ENCODE measurements at regions not wholly inside any gene's neighbourhood (a gene's known extent, or its start where the extent isn't known, plus 50 kb on each side); places are given as distances from the start of the nearest gene placed in this dataset.
"Not testable (repeated sequence)": the region's sequence is repeated elsewhere in the genome, so short reads cannot be mapped to it uniquely, and the experiment has no call there.

DNA sequence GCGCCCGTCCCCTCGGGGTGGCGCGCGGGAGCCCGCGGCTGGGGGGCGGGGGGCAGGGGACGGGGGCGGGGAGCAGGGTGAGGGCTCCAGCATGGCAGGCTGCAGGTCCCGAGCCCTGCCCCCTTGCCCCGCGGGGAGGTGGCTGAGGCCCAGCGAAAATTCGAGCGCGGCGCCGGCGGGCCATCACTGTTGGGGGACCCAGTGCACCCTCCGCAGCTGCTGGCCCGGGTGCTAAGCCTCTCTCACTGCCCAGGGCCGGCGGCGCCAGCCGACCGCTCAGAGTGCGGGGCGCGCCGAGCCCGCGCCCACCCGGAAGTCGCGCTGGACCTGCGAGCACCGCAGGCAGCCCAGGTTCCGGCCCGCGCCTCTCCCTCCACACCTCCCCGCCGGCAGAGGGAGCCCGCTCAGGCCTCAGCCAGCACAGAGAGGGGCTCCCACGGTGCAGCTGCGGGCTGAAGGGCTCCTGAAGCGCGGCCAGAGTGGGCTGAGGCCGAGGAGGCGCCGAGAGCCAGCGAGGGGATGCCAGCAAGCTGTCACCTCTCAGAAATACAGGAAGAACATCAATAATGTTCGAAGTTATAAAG lies 290.8 kb upstream of the PRSS16 start:
- DNase-seq (ENCODE audit: low read depth in 2 of 2), result peak; percentile 38 to 42

DNA sequence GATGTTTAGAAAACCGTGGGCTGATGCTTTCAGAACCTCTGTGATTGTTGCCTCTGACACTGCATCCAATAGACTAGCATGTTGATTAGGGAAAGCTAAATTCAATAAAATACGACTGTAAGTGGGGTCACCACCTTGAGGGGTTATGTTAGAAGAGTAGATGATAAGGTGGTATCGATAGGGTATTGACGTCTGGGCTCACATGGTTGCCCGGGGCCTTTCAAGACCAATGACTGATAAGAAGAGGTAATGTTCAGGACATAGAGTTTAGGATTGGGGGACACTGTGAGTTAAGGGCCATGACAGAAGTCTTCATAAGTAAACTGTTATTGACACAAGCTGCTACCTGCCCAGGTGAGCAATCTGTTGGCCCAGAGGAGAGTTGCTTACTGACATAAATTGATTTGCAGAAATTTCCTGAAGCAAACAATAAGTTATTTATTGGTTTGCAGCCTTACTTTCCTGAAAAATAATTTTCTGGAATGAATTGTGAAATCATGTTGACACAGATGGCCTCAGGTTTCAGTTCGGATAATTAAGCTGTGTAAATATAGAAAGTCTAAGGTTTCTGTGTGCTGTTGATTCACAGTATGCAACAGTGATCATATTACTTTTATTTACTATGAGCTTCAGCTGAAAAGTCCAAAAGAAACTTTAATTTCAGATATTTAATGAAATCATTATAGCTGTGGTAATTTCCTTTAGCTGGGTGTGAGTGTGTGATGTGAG lies 289.9 kb upstream of the PRSS16 start:
- DNase-seq (ENCODE audit: low read depth in 2 of 2), result not testable (repeated sequence)

DNA sequence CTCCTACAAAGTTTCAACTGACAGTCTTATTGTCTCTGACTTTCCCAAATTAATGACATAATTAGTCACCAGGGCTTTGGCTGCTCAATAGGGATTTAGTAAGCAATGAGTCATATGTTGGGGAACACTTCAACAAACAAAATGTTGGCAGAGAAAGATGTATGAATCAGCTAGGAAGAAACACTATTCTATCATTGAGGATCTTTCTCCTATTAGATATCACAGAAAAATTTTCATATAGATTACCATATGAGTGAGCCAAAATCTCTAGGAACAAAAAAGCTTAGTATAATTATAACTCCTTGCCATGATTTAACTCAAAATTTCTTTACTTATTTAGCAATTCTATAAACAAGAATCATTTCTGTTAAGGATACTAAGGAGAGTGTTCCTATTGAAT lies 286.3 kb upstream of the PRSS16 start:
- not testable (repeated sequence) for DNase-seq (ENCODE audit: low read depth in 2 of 2)

DNA sequence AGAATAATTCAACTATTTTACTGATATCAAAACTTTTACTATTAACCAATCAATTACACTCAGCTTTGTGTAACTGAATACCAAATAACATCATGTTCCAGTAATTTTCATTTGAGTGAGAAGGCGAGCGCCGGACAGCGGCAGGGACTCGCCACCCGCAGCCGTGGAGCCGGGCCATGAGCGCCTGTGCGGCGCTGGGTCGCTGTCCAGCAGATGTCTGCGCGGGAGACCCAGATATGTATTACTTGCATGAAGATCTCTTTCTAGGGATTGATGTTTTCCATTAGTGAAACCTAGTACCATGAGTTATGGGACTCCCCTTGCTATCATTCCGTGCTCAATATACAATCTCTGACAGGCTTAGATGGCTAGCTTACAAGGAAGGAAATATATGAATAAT lies 245.1 kb upstream of the PRSS16 start:
- DNase-seq (ENCODE audit: low read depth in 2 of 2), result no peak

DNA sequence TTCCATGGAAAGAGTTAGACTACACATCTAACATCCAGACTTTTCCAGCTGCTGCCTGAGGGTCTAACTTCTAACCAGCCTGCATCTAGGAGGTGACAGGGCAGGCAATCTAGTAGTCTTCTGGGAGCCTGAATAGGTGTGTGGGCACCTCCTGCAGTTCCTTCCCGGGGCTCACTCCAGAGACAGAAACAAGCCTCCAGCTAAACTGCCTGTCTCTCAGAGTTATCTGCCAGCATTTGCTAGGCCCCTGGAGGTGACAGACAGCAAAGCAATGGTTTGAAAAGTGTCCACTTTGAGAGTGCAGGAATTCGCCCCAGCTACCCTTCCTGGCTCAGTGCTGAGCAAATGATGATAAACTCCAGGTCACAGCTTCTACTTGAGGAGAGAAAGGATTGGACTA lies 240.5 kb upstream of the PRSS16 start:
- DNase-seq (ENCODE audit: low read depth in 2 of 2), result no peak

- DNase-seq (ENCODE audit: low read depth in 2 of 2), result not testable (repeated sequence)
Observed at GRCh38 chr6:27008613-27009012, 238.9 kb upstream of the PRSS16 start.

- DNase-seq (ENCODE audit: low read depth in 2 of 2), result not testable (repeated sequence)
Observed at GRCh38 chr6:27014053-27014452, 233.4 kb upstream of the PRSS16 start.

DNA sequence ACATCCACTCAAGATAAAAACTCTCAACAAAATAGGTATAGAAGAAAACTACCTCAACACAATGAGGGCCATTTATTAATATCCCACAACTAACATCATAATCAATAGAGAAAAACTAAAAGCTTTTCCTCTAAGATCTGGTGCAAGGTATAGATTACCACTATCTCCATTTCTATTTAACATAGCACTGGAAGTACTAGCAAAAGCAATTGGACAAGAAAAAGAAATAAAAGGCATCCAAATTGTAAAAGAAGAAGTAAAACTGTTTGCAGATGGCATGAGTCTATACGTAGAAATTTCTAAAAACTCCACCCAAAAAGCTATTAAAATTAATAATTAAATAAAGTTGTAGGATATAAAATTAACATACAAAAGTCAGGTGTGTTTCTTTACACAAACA lies 230.8 kb upstream of the PRSS16 start:
- DNase-seq (ENCODE audit: low read depth in 2 of 2), result no peak

DNA sequence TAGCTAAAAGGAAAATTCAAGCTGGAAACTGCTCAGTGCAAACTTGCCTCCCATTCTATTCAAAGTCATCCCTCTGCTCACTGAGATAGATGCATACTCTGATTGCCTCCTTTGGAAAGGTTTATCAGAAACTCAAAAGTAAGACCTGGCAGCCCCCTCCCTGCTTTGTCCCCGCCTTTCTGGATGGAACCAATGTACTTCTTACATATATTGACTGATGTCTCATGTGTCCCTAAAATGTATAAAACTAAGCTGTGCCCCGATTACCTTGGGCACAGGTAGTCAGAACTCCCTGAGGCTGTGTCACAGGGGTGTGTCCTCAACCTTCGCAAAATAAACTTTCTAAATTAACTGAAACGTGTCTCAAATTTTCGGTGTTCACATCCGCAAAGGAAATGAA lies 229.1 kb upstream of the PRSS16 start:
- not testable (repeated sequence) for DNase-seq (ENCODE audit: low read depth in 2 of 2)

GRCh38 chr6:27019651-27020552 lies 227.6 kb upstream of the PRSS16 start:
- DNase-seq (ENCODE audit: low read depth in 2 of 2), result peak; percentile 60 to 64

- DNase-seq (ENCODE audit: low read depth in 2 of 2), result no peak
Observed at GRCh38 chr6:27020553-27020880, 227.0 kb upstream of the PRSS16 start.

GRCh38 chr6:27023664-27024063 lies 223.8 kb upstream of the PRSS16 start:
- no peak for DNase-seq (ENCODE audit: low read depth in 2 of 2)

GRCh38 chr6:27025351-27025750 lies 222.2 kb upstream of the PRSS16 start:
- DNase-seq (ENCODE audit: low read depth in 2 of 2), result no peak

DNA sequence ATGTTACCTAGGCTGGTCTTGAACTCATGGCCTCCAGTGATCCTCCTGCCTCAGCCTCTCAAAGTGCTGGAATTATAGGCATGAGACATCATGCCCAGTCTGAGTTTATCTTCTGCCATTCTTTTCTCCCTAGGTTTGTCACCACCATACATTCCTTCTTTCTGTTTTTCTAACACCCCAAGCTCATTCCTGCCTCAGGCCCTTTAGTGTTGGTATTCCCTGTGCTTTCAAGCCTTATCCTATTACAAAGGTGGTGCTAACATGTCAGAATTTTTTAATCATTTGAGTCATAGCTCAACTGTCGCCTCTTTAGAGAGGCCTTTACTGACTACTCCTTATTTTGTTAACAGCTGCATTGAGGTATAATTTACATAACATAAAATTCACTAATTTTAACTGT lies 221.1 kb upstream of the PRSS16 start:
- DNase-seq (ENCODE audit: low read depth in 2 of 2), result no peak

DNA sequence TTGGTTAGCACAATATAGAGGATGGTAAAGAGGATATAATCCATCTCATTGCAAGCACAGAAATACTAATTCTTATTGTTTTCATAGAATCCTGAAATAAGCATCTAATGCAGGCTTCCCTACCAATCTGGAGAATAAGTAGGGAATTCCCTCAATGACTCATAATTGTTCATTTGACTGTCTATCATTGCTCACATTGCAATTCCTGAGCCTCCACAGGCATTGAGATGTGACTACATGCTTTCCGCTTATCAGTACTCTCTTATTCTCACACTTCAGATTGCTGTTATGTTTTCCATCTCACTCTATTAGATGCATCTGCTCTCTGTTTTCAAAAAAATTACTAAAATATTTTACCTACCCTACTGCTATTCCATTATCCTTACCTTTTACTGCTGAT lies 216.2 kb upstream of the PRSS16 start:
- DNase-seq (ENCODE audit: low read depth in 2 of 2), result no peak

DNA sequence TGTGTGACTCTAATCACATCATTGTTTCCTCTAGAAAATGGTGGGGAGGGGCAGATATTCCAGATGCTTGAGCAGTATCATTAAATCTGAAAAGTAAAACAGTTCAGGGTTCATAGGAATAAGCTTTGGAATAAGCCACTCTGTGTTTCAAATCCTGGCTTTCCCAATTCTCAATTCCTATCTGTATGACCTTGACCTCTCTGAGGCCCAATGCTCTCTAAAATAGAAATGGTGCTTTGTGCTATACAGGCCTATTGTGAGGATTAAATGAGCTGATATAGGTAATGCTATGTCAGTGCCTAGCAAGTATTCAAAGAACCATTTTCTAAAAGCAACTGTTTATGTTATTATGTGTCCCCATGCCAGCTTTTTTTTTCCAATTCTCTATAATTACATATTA lies 209.0 kb upstream of the PRSS16 start:
- DNase-seq (ENCODE audit: low read depth in 2 of 2), result no peak

DNA sequence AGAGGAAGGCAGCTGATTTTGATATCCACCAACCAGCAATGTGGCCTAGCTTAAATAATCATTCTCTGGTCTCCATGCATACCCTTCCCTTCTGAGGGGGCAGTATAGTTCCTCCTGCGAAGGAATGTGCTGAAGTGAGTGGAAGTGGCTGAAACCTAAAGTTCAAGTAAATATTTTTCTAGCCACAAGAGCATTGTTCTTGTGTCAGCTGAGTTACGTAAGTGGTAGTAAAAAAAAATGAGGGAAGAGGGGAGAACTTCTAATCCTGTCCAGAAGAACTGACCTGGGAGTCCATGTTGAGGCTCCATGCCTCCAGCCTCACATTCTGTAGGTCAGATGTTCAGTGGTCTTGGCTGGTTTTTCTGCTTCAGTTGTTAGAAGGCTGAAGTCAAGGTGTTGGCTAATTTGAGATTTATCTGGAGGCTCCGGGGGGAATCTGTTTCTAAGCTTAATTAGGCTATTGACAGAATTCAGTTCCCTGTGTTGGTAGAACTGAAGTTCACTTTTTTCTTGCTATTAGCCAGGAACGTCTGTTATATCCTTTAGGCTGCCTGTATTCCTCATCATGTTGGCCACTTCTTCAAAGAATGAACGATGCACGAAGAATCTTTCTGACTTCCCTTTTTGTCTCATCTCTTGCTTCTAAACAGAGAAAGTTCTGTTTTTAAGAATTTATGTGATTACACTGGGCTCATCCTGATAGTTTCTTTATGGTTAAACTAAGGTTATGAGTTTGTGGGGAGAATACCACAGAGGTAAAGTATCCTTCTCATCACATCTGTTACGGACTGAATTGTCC lies 207.1 kb upstream of the PRSS16 start:
- no peak for DNase-seq (ENCODE audit: low read depth in 2 of 2)

DNA sequence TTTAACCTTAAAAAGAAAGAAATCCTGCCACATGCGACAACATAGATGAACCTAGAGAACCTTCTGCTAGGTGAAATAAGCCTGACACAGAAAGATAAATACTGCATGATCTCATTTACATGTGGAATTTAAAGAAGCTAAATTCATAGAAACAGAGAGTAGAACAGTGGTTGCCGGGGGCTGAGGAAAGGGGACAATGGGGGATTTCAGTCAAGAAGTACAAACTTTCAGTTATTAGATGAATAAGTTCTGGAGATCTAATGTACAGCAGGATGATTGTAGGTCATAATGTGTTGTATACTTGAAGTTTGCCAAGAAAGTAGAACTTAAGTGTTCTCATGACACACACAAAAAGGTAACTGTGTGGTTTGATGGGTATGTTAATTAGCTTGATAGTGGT lies 204.3 kb upstream of the PRSS16 start:
- DNase-seq (ENCODE audit: low read depth in 2 of 2), result no peak

GRCh38 chr6:27045131-27045530 lies 202.4 kb upstream of the PRSS16 start:
- not testable (repeated sequence) for DNase-seq (ENCODE audit: low read depth in 2 of 2)

DNA sequence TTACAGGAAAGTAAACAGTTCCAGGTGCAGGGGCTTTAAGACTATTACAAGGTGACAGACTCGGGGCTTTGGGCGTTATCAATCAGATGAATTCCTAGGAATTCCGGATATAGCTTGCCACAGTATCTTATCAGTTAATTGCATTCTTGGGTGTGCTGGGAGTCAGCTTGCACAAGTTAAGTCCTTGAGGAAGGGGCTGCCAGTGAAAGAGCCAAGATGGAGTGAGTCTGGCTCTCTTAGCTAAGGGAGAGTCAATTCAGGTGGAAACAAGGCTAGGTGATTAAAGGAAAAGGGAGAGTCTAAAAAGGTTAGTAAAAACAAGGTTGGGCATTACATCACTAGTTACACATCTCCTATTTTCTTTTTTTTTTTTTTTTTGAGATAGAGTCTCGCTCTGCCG lies 199.8 kb upstream of the PRSS16 start:
- not testable (repeated sequence) for DNase-seq (ENCODE audit: low read depth in 2 of 2)

- DNase-seq (ENCODE audit: low read depth in 2 of 2), result no peak
Observed at GRCh38 chr6:27049863-27050781, 197.4 kb upstream of the PRSS16 start.
